GM23338 (cell line): ENCODE measurements at regions not wholly inside any gene's neighbourhood (a gene's known extent, or its start where the extent isn't known, plus 50 kb on each side); places are given as distances from the start of the nearest gene placed in this dataset.

Experiments
- ATAC-seq: fragments of 200-7000 bp; cut with Tn5 transposase; 3 replicates; pipeline ENCODE4 v1.9.1; 2020
- DNase-seq: peaks from one replicate; pipeline ENCODE4 v3.0.0-alpha.2; 2015; ENCODE audit warnings: low spot score
- H2AFZ ChIP-seq: fragments of 200-600 bp; sonication (generic); 2 replicates; pipeline ENCODE4 v1.8.0; 2016; ENCODE audit warnings: antibody characterized with exemption, mild to moderate bottlenecking, moderate library complexity
- H3F3A ChIP-seq: fragments of 200-600 bp; sonication (generic); replicated peaks from 2 replicates; pipeline ENCODE4 v1.8.0; 2017; ENCODE audit warnings: antibody characterized with exemption, mixed run types, low read depth
- H3K27ac ChIP-seq: fragments of 200-600 bp; sonication (generic); 2 replicates; pipeline ENCODE4 v1.6.1; 2016; ENCODE audit warnings: low read depth
- H3K27me3 ChIP-seq: fragments of 200-600 bp; sonication (generic); 2 replicates; pipeline ENCODE4 v1.8.0; 2016; ENCODE audit warnings: mild to moderate bottlenecking, mixed run types, moderate library complexity; ENCODE audit not compliant: insufficient read depth
- H3K36me3 ChIP-seq: fragments of 200-600 bp; sonication (generic); 2 replicates; pipeline ENCODE4 v1.8.0; 2016; ENCODE audit warnings: mild to moderate bottlenecking; ENCODE audit not compliant: insufficient read depth
- H3K4me1 ChIP-seq: fragments of 200-600 bp; sonication (generic); 2 replicates; pipeline ENCODE4 v1.8.0; 2016; ENCODE audit warnings: mild to moderate bottlenecking, moderate library complexity; ENCODE audit not compliant: insufficient read depth
- H3K4me2 ChIP-seq: fragments of 200-600 bp; sonication (generic); 2 replicates; pipeline ENCODE4 v1.7.1; 2017; ENCODE audit warnings: mixed run types
- H3K4me3 ChIP-seq: fragments of 200-600 bp; sonication (generic); 2 replicates; pipeline ENCODE4 v1.6.1; 2016; ENCODE audit warnings: mixed run types
- H3K79me2 ChIP-seq: fragments of 200-600 bp; sonication (generic); replicated peaks from 2 replicates; pipeline ENCODE4 v1.8.0; 2017; ENCODE audit warnings: mild to moderate bottlenecking; ENCODE audit not compliant: insufficient read depth
- H3K9me2 ChIP-seq: fragments of 200-600 bp; sonication (generic); 2 replicates; pipeline ENCODE4 v1.8.0; 2017; ENCODE audit not compliant: insufficient read depth
- H4K20me1 ChIP-seq: fragments of 200-600 bp; sonication (generic); replicated peaks from 2 replicates; pipeline ENCODE4 v1.8.0; 2017; ENCODE audit warnings: mild to moderate bottlenecking; ENCODE audit not compliant: insufficient read depth
- H3K27ac Mint-ChIP-seq: 2 replicates; pipeline ENCODE4 v1.8.0; 2020; ENCODE audit warnings: inconsistent platforms, mild to moderate bottlenecking, moderate library complexity, mixed read lengths
- H3K27me3 Mint-ChIP-seq: 3 replicates; pipeline ENCODE4 v1.8.0; 2022; ENCODE audit warnings: low read depth, mild to moderate bottlenecking, moderate library complexity, mixed read lengths, inconsistent platforms; ENCODE audit not compliant: insufficient read depth, poor library complexity
- H3K36me3 Mint-ChIP-seq: 3 replicates; pipeline ENCODE4 v1.8.0; 2021; ENCODE audit warnings: low read depth, mild to moderate bottlenecking, inconsistent platforms, moderate library complexity, mixed read lengths
- H3K4me1 Mint-ChIP-seq: 3 replicates; pipeline ENCODE4 v1.8.0; 2020; ENCODE audit warnings: mild to moderate bottlenecking, inconsistent platforms, mixed read lengths
- H3K4me3 Mint-ChIP-seq: 3 replicates; pipeline ENCODE4 v1.8.0; 2021; ENCODE audit warnings: moderate library complexity, mild to moderate bottlenecking, inconsistent platforms, mixed read lengths
- H3K9me3 Mint-ChIP-seq: 3 replicates; pipeline ENCODE4 v1.8.0; 2020; ENCODE audit warnings: moderate library complexity, mild to moderate bottlenecking, inconsistent platforms, mixed read lengths
- CREB1 ChIP-seq: fragments of 250-450 bp; sonication (Bioruptor Pico); IDR thresholded peaks from 2 replicates; pipeline ENCODE4 v1.5.0; 2020; ENCODE audit warnings: low read depth, mild to moderate bottlenecking, moderate library complexity
- EZH2 ChIP-seq: fragments of 200-600 bp; sonication (generic); IDR thresholded peaks from one replicate; pipeline ENCODE4 v1.8.0; 2017; ENCODE audit warnings: antibody characterized with exemption, mild to moderate bottlenecking, low read depth; ENCODE audit not compliant: unreplicated experiment
- EZH2phosphoT487 ChIP-seq: fragments of 200-600 bp; sonication (generic); IDR thresholded peaks from one replicate; pipeline ENCODE4 v1.8.1; 2018; ENCODE audit warnings: antibody characterized with exemption; ENCODE audit not compliant: unreplicated experiment
- JUNB ChIP-seq: IDR thresholded peaks from one replicate; pipeline ENCODE4 v1.6.1; 2016; ENCODE audit warnings: antibody characterized with exemption; ENCODE audit not compliant: unreplicated experiment
- NANOG ChIP-seq: IDR thresholded peaks from 2 replicates; pipeline ENCODE4 v1.6.1; 2016; ENCODE audit warnings: antibody characterized with exemption, borderline replicate concordance
- POLR2AphosphoS5 ChIP-seq: IDR thresholded peaks from 2 replicates; pipeline ENCODE4 v1.6.1; 2016; ENCODE audit warnings: antibody characterized with exemption, low read depth
- STAT1 ChIP-seq: IDR thresholded peaks from one replicate; pipeline ENCODE4 v1.6.1; 2016; ENCODE audit warnings: antibody characterized with exemption; ENCODE audit not compliant: unreplicated experiment
- ZNF114 ChIP-seq: fragments of 250-450 bp; sonication (Bioruptor Pico); IDR thresholded peaks from 2 replicates; pipeline ENCODE4 v1.5.0; 2020; ENCODE audit warnings: mild to moderate bottlenecking, moderate library complexity
- ZNF331 ChIP-seq: fragments of 250-450 bp; sonication (Bioruptor Pico); IDR thresholded peaks from 2 replicates; pipeline ENCODE4 v1.5.0; 2020; ENCODE audit warnings: low read depth, mild to moderate bottlenecking, moderate library complexity
- TF ChIP-seq, protein P1 (sequence below), 2 experiments: fragments of 200-600 bp in 1 of 2; sonication (generic) in 1 of 2; conservative IDR thresholded peaks; 2 replicates each; pipeline versions ENCODE4 v1.5.1 to v1.6.1; 2016 to 2017; ENCODE audit warnings: antibody characterized with exemption in 2 of 2, low read depth in 2 of 2, mild to moderate bottlenecking in 2 of 2, moderate library complexity in 1 of 2
- TF ChIP-seq, protein P2 (sequence below): fragments of 250-450 bp; sonication (Bioruptor Pico); IDR thresholded peaks from 2 replicates; pipeline ENCODE4 v1.5.0; 2020; ENCODE audit warnings: mild to moderate bottlenecking, moderate library complexity
- TF ChIP-seq, protein P3 (sequence below): IDR thresholded peaks from 2 replicates; pipeline ENCODE4 v1.6.1; 2016; ENCODE audit warnings: antibody characterized with exemption
- TF ChIP-seq, protein P4 (sequence below): IDR thresholded peaks from one replicate; pipeline ENCODE4 v1.6.1; 2018; ENCODE audit warnings: antibody characterized with exemption; ENCODE audit not compliant: unreplicated experiment

DNA sequence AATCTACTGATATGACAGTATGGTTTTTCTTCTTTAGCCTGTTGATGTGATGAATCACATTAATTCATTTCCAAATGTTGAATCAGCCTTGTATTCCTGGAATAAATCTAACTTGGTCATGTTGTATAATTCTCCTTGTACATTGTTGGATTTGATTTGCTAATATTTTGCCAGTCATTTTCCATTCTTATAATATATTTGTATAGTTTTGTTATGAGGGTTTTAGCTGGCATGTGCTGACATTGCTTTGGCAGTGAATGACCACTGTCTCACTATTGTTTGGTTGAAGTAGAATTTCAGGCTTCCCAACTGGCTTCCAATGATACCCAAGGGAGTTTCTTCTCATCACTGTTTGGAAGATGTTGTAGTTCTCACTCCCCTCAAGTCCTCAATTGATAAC, 983.0 kb upstream of the PTPRD start:
- Mint-ChIP-seq H3K27ac (no peak overlapping the region), H3K27me3 (no peaks in the 10 kb centered on the region), H3K9me3 (no peaks in the 10 kb centered on the region; the same call in 2 of the 3 replicates), H3K36me3 (no peaks in the 10 kb centered on the region), H3K4me1 (no peaks in the 10 kb centered on the region), H3K4me3 (no peak overlapping the region)
- ATAC-seq: no peak
- H3K4me3 ChIP-seq: no peak overlapping the region
- H2AFZ ChIP-seq: no peak overlapping the region
- no peaks in the 10 kb centered on the region for H3K36me3 ChIP-seq
- H3K4me2 ChIP-seq: no peak overlapping the region
- H3K9me2 ChIP-seq: no peaks in the 10 kb centered on the region
- no peaks in the 10 kb centered on the region for H3F3A ChIP-seq
- H4K20me1 ChIP-seq: no peaks in the 10 kb centered on the region
- TF ChIP-seq EZH2 (no peak), POLR2AphosphoS5 (no peak), ZNF331 (CRISPR knock-in tag) (no peak), JUNB (no peak), CREB1 (CRISPR knock-in tag) (no peak), NANOG (no peak), EZH2phosphoT487 (no peak), STAT1 (no peak), ZNF114 (CRISPR knock-in tag) (no peak)
- TF ChIP-seq, protein P1, sequence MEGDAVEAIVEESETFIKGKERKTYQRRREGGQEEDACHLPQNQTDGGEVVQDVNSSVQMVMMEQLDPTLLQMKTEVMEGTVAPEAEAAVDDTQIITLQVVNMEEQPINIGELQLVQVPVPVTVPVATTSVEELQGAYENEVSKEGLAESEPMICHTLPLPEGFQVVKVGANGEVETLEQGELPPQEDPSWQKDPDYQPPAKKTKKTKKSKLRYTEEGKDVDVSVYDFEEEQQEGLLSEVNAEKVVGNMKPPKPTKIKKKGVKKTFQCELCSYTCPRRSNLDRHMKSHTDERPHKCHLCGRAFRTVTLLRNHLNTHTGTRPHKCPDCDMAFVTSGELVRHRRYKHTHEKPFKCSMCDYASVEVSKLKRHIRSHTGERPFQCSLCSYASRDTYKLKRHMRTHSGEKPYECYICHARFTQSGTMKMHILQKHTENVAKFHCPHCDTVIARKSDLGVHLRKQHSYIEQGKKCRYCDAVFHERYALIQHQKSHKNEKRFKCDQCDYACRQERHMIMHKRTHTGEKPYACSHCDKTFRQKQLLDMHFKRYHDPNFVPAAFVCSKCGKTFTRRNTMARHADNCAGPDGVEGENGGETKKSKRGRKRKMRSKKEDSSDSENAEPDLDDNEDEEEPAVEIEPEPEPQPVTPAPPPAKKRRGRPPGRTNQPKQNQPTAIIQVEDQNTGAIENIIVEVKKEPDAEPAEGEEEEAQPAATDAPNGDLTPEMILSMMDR (conservative IDR thresholded peaks at IDR 0.05; ENCODE audit: low read depth in 2 of 2): no peak
- TF ChIP-seq, protein P2, sequence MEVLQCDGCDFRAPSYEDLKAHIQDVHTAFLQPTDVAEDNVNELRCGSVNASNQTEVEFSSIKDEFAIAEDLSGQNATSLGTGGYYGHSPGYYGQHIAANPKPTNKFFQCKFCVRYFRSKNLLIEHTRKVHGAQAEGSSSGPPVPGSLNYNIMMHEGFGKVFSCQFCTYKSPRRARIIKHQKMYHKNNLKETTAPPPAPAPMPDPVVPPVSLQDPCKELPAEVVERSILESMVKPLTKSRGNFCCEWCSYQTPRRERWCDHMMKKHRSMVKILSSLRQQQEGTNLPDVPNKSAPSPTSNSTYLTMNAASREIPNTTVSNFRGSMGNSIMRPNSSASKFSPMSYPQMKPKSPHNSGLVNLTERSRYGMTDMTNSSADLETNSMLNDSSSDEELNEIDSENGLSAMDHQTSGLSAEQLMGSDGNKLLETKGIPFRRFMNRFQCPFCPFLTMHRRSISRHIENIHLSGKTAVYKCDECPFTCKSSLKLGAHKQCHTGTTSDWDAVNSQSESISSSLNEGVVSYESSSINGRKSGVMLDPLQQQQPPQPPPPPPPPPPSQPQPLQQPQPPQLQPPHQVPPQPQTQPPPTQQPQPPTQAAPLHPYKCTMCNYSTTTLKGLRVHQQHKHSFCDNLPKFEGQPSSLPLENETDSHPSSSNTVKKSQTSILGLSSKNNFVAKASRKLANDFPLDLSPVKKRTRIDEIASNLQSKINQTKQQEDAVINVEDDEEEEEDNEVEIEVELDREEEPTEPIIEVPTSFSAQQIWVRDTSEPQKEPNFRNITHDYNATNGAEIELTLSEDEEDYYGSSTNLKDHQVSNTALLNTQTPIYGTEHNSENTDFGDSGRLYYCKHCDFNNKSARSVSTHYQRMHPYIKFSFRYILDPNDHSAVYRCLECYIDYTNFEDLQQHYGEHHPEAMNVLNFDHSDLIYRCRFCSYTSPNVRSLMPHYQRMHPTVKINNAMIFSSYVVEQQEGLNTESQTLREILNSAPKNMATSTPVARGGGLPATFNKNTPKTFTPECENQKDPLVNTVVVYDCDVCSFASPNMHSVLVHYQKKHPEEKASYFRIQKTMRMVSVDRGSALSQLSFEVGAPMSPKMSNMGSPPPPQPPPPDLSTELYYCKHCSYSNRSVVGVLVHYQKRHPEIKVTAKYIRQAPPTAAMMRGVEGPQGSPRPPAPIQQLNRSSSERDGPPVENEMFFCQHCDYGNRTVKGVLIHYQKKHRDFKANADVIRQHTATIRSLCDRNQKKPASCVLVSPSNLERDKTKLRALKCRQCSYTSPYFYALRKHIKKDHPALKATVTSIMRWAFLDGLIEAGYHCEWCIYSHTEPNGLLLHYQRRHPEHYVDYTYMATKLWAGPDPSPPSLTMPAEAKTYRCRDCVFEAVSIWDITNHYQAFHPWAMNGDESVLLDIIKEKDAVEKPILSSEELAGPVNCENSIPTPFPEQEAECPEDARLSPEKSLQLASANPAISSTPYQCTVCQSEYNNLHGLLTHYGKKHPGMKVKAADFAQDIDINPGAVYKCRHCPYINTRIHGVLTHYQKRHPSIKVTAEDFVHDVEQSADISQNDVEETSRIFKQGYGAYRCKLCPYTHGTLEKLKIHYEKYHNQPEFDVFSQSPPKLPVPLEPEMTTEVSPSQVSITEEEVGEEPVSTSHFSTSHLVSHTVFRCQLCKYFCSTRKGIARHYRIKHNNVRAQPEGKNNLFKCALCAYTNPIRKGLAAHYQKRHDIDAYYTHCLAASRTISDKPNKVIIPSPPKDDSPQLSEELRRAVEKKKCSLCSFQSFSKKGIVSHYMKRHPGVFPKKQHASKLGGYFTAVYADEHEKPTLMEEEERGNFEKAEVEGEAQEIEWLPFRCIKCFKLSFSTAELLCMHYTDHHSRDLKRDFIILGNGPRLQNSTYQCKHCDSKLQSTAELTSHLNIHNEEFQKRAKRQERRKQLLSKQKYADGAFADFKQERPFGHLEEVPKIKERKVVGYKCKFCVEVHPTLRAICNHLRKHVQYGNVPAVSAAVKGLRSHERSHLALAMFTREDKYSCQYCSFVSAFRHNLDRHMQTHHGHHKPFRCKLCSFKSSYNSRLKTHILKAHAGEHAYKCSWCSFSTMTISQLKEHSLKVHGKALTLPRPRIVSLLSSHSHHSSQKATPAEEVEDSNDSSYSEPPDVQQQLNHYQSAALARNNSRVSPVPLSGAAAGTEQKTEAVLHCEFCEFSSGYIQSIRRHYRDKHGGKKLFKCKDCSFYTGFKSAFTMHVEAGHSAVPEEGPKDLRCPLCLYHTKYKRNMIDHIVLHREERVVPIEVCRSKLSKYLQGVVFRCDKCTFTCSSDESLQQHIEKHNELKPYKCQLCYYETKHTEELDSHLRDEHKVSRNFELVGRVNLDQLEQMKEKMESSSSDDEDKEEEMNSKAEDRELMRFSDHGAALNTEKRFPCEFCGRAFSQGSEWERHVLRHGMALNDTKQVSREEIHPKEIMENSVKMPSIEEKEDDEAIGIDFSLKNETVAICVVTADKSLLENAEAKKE: no peak
- TF ChIP-seq, protein P3, sequence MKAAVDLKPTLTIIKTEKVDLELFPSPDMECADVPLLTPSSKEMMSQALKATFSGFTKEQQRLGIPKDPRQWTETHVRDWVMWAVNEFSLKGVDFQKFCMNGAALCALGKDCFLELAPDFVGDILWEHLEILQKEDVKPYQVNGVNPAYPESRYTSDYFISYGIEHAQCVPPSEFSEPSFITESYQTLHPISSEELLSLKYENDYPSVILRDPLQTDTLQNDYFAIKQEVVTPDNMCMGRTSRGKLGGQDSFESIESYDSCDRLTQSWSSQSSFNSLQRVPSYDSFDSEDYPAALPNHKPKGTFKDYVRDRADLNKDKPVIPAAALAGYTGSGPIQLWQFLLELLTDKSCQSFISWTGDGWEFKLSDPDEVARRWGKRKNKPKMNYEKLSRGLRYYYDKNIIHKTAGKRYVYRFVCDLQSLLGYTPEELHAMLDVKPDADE: no peak
- TF ChIP-seq, protein P4, sequence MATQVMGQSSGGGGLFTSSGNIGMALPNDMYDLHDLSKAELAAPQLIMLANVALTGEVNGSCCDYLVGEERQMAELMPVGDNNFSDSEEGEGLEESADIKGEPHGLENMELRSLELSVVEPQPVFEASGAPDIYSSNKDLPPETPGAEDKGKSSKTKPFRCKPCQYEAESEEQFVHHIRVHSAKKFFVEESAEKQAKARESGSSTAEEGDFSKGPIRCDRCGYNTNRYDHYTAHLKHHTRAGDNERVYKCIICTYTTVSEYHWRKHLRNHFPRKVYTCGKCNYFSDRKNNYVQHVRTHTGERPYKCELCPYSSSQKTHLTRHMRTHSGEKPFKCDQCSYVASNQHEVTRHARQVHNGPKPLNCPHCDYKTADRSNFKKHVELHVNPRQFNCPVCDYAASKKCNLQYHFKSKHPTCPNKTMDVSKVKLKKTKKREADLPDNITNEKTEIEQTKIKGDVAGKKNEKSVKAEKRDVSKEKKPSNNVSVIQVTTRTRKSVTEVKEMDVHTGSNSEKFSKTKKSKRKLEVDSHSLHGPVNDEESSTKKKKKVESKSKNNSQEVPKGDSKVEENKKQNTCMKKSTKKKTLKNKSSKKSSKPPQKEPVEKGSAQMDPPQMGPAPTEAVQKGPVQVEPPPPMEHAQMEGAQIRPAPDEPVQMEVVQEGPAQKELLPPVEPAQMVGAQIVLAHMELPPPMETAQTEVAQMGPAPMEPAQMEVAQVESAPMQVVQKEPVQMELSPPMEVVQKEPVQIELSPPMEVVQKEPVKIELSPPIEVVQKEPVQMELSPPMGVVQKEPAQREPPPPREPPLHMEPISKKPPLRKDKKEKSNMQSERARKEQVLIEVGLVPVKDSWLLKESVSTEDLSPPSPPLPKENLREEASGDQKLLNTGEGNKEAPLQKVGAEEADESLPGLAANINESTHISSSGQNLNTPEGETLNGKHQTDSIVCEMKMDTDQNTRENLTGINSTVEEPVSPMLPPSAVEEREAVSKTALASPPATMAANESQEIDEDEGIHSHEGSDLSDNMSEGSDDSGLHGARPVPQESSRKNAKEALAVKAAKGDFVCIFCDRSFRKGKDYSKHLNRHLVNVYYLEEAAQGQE: no peak
- H3K27ac ChIP-seq: no peak overlapping the region
- DNase-seq: no peak
- no peaks in the 10 kb centered on the region for H3K27me3 ChIP-seq
- H3K79me2 ChIP-seq: no peaks in the 10 kb centered on the region
- no peaks in the 10 kb centered on the region for H3K4me1 ChIP-seq
